ENCODE measurements at regions not wholly inside any gene's neighbourhood (a gene's known extent, or its start where the extent isn't known, plus 50 kb on each side); places are given as distances from the start of the nearest gene placed in this dataset.

GRCh38 chr3:24683633-24684384 lies 189.2 kb upstream of the THRB start:
- Histone ChIP-seq H3K27me3 (no peaks in the 10 kb centered on the region), H3K27ac (no peak overlapping the region), H3K36me3 (no peaks in the 10 kb centered on the region), H3K9me3 (no peaks in the 10 kb centered on the region), H3K4me1 (no peaks in the 10 kb centered on the region), H3K4me3 (no peak overlapping the region)
- TF ChIP-seq CTCF (IDR thresholded peaks at IDR 0.05) = peak; percentile 21 to 72
- DNase-seq (ENCODE audit: low spot score) = no peak

- no peak for TF ChIP-seq CTCF (IDR thresholded peaks at IDR 0.05)
- Histone ChIP-seq H3K27ac (no peak overlapping the region), H3K36me3 (no peaks in the 10 kb centered on the region), H3K4me1 (no peaks in the 10 kb centered on the region), H3K9me3 (no peaks in the 10 kb centered on the region), H3K4me3 (no peak overlapping the region), H3K27me3 (no peaks in the 10 kb centered on the region)
- no peak for DNase-seq (ENCODE audit: low spot score)
Observed at GRCh38 chr3:24684506-24685023, 189.9 kb upstream of the THRB start.

DNA sequence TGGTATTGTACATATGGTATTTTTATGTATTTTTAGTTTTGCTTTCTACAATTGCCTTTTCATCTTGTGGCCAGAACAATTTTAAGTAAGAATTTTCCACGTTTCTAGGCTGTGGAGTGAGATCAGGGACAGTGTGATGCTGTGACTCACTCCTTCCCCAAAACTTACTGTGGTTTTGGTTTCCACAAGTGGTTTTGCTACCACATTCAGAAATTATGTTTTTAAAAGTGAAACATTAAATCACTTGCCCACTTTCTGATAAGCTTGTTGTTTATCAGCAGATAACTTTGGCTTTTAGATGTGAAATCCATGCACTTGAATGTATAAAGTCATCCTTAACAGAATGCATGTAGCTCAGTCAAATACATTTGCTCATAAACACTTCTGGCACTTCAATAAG lies 192.2 kb upstream of the THRB start:
- no peak for DNase-seq (ENCODE audit: low spot score)
- Histone ChIP-seq H3K27me3 (no peaks in the 10 kb centered on the region), H3K4me3 (no peak overlapping the region), H3K9me3 (no peaks in the 10 kb centered on the region), H3K36me3 (no peaks in the 10 kb centered on the region), H3K27ac (no peak overlapping the region), H3K4me1 (no peaks in the 10 kb centered on the region)
- no peak for TF ChIP-seq CTCF (IDR thresholded peaks at IDR 0.05)

- TF ChIP-seq CTCF (IDR thresholded peaks at IDR 0.05) = no peak
- Histone ChIP-seq H3K27me3 (no peaks in the 10 kb centered on the region), H3K4me3 (no peak overlapping the region), H3K9me3 (no peaks in the 10 kb centered on the region), H3K36me3 (no peaks in the 10 kb centered on the region), H3K4me1 (no peaks in the 10 kb centered on the region), H3K27ac (no peak overlapping the region)
- no peak for DNase-seq (ENCODE audit: low spot score)
Observed at GRCh38 chr3:24687671-24688070, 193.0 kb upstream of the THRB start.

DNA sequence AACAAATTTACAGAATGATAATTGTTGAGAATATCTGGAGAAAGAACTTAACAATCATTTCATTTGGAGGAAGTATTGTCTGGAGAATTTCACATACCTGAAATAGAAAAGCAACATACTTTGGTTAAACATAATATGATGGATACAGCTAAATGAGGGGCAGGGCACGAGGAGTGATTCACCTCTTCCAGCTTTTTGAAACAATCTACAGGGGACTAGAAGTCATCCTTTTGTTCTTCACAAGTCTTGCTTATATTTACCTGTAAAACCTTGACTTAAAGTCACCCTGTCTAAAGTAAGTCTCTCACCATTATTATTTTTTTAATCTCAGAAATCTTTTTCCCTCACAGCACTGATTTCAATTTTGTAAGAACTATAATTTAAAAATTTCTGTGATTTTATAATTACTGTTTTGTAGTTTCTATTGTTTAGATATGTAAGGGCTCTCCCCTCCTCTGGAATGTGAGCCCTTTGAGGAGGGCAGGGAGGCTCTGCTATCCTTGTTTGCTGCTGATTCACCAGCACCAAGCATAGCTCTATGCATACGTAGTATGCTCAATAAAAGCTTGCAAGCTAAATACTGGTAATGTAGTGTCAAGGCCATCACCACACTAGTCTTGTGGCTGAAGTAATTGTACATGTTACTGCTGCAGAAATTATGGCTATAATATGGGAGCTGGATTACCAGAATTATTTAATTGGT lies 193.9 kb upstream of the THRB start:
- H3K27ac ChIP-seq = no peak overlapping the region
- TF ChIP-seq CTCF (IDR thresholded peaks at IDR 0.05) = no peak
- H3K4me1 ChIP-seq = no peaks in the 10 kb centered on the region
- DNase-seq (ENCODE audit: low spot score) = no peak
- H3K9me3 ChIP-seq = no peaks in the 10 kb centered on the region
- H3K27me3 ChIP-seq = no peaks in the 10 kb centered on the region
- no peak overlapping the region for H3K4me3 ChIP-seq
- H3K36me3 ChIP-seq = no peaks in the 10 kb centered on the region

Measured in right atrium auricular region (tissue), 2 donors.